T follicular helper cell (primary cell): ENCODE measurements at regions not wholly inside any gene's neighbourhood (a gene's known extent, or its start where the extent isn't known, plus 50 kb on each side); places are given as distances from the start of the nearest gene placed in this dataset.

Experiments used
- DNase-seq: peaks from one replicate; pipeline ENCODE4 v3.0.0-alpha.2; 2020; ENCODE audit warnings: low read depth

- DNase-seq, result no peak
Measured at GRCh38 chr2:195407783-195408182, 249.2 kb upstream of the SLC39A10 start.

- DNase-seq, result no peak
Measured at GRCh38 chr2:195406886-195407603, 250.0 kb upstream of the SLC39A10 start.

DNA sequence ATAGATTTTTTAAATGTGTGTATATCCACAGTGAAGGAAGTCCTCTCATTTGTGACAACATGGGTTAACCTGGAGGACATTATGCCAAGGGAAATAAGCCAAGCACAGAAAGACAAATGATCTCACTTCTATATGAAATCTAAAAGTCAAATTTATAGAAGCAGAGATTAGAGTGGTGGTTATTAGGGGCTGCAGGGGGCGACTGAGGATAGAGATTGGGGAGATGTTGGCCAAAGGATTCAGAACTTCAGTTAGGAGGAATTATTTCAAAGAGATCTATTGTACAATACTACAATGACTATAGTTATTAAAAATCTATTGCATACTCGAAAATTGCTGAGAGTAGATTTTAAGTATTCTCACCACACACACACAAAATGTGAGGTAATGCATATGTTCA is 252.4 kb upstream of the SLC39A10 start:
- DNase-seq, result no peak

- DNase-seq, result no peak
Measured at GRCh38 chr2:195396479-195396878, 260.5 kb upstream of the SLC39A10 start.

DNA sequence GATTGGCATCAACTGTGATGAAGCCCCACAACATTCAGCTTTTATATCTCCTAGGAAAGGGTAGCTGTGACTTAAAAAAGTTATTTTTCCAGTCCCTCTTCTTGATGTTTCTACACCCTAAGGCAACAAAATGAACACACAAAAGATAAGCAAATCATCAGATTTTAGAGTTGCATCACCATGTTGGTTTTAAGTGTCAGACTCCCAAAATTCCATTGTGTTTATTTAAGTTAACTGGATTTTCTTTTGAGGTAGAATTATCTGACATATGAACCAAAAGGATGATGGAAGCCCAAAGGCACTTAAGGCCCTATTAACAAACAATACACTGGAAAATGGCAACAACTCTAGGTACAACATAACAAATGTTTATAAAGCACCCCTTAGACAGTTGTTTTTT is 261.7 kb upstream of the SLC39A10 start:
- no peak for DNase-seq

- no peak for DNase-seq
Measured at GRCh38 chr2:195392446-195393336, 264.3 kb upstream of the SLC39A10 start.

DNA sequence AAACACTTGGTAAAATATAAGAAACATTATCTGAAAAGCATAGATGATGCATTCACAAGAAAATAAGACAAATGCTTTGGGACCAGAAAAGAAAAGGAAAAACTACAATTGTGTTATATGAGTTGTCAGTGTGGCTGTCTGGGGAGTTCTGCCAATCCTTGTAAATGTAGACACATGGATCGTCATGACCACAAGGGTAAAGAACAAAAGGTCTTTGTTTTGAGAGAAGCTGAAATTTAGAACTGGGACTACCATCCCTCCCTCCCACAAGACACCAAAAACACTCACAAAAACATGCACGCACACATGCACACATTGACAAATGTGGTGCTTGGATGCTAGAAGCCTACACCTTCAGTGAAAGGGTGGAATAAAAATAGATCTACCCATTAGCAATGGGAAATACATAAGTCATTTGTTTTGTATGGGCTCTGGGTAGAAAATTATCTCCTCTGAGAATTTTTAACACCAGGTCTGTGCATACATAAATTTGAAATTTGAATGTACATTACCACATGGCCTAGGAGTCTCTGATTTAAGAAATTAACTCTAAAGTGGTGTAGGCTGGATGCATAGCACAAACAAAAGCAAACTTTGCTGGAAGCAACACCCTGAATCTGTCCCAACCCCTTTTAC is 266.2 kb upstream of the SLC39A10 start:
- no peak for DNase-seq

DNA sequence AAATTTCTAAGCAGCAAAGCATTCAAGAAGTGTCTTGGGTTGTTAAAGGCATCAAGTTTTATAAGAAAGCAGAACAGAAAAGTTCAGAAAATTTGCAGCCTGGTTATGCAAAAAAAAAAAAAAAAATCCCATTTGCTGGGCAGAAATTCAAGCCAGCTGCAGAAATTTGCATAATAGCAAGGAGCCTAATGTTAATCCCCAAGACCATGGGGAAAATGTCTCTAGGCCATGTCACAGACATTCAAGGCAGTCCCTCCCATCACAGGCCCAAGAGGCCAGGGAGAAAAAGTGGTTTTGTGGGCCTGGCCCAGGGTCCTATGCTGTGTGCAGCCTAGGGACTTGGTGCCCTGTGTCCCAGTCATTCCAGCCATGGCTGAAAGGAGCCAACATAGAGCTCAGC is 269.0 kb upstream of the SLC39A10 start:
- no peak for DNase-seq

DNA sequence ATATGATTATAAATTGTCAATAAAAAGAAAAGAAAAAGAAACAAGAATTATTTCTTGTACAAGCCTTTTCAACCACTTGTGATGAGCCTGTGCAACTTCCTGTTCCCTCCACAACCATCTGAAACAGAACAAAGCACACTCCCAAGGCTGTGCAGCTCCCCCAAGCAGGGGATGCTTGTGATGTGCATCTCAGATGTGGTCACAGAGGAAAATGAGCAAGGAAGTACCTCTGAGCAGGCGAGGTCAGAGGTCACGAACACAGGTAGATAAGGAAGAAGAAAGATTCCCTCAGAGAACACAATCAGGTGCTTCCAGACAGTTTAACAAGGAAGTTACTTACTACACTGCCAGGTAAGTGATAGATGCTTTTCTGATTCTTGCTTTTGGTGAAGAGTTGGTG is 274.8 kb upstream of the SLC39A10 start:
- peak; percentile 13 for DNase-seq

DNA sequence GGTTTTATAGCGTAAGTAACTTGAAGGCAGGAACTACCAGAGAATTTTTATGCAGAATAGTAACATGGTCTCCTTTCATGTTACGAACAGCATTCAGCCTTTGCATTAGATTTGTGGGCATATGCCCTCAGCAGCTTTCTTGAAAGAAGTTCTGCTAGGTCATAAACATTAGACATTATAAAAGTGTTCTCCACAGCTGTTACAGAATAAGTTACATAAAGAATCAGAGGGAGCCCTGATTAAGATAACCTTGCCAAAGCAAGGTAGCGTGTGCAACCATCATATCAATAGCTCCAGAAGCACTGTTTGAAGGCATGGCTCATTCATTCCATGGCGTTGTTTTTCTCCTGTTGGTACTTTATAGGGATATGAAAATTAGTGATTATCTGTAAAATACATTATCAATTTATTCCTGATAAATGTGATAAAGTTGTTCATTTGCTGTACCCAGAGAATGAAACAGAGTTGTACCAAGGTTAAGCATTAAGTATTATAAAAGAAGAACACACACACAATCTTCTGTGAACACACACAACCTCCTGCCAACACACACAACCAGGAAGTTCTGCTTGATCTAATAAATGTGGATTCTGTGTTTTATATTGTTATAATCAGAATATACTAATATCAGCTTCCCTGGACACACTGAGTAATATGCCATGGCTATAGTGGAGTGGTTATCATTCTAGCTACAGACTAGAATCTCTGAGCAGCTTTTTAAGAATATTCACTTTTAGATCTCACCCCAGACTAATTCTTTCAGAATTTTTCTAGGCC is 286.7 kb upstream of the SLC39A10 start:
- DNase-seq, result no peak

DNA sequence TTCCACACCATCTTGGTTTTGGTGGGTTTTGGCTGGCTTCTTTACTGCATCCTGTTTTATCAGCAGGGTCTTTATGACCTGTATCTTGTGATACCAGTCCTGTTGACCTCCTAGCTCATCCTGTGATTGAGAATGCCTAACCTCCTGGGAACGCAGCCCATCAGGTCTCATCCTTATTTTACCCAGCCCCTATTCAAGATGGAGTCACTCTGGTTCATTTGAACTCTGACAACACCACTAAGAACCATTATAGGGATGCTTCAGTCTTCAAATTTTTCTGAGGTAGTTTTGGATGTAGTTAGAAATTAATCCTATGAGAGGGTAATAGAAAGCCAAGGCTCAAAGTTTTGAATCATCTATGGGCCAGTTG is 287.8 kb upstream of the SLC39A10 start:
- DNase-seq, result no peak

- DNase-seq, result no peak
Measured at GRCh38 chr2:195368249-195369217, 288.5 kb upstream of the SLC39A10 start.

DNA sequence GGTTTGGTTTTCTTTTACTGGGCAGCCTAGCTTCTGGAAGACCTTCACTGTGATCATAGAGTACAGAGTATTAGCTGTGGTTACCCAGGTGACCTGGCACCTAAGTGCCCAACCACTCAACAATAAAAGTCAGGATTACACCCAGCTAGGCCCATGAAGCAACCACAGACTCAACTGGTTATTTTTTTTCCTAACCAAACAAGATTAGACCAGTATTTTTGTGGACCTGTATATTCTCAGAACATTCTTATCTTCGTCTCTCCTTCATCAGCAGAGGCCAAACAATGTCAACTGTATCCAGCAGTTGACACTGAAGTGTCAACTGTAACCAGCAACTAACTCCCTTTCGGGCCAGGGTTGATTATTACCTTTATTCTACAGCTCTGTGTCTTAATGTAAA is 289.2 kb upstream of the SLC39A10 start:
- DNase-seq, result no peak

- no peak for DNase-seq
Measured at GRCh38 chr2:195364015-195364965, 292.7 kb upstream of the SLC39A10 start.

GRCh38 chr2:195363496-195363895 is 293.5 kb upstream of the SLC39A10 start:
- DNase-seq, result no peak

DNA sequence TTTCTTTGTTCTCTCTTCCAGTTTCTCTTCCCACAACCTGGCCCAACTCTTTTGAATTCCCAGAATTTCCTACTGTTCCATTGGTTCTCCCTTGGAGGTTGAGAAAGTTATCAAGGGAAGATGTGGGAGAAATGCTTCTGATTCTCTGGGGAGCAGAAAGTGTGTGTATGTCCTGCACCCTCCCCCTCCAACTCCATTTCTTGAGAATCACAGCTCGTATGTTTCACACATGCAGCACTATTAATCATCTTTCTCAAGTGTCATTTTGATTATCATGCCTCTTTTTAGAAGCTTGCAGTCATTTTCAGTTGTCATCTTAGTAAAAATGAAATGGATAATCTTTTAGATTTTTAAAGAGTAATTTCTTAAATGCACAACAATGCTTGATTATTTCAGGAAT is 296.8 kb upstream of the SLC39A10 start:
- DNase-seq, result no peak

DNA sequence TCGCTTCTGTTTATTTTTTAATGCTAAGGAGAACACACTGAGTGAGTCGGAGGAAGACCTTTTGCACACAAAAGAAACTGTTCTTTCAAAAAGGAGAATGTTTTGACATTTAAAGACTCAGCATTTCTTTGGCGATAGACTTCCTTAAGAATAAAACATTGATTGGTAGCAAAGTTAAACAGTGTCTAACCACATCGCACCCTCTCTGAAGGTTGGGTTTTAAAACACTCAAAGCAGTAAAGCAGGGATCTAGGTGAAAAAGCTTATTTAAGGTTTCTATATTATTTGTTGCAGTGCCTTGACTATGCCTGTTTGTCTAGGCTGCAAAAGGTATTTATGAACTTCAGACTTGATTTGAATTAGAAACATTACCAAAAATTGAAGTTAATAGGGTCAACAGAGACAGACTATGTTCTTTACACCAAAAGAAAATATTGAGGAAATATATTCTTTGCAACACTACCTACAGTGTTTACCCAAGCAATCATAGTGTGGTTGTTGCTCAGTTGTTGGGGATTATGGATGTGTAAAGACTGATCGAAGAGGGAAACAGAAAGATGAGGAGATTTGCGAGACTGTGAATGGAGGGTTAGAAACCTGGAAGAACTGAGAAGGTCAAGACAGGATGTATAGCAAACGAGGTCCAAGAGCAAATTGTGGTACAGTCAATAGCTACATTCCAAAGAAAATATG is 297.8 kb upstream of the SLC39A10 start:
- no peak for DNase-seq

DNA sequence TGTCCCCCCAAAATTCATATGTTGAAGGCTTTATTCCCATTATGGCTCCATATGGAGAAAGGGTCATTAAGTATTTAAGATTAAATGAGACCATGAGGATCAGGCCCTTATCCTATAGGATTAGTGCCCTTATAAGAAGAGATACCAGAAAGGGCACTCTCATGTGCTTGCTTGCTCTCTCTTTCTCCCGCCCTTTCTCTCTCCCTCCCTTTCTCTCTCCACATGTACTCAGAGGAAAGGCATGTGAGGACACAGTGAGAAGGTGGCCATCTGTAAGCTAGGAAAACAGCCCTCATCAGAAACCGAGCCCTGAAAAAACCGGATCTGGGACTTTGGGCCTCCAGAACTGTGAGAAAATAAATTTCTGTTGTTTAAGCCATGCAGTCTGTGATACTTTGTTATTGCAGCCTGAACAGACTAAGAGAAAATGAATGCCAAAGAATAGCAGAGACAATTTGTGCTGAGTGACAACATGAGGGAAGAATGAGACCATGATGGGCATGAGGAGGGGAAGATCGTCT is 300.0 kb upstream of the SLC39A10 start:
- no peak for DNase-seq

- no peak for DNase-seq
Measured at GRCh38 chr2:195356026-195356425, 301.0 kb upstream of the SLC39A10 start.
